GM23338 (cell line): ENCODE measurements at regions not wholly inside any gene's neighbourhood (a gene's known extent, or its start where the extent isn't known, plus 50 kb on each side); places are given as distances from the start of the nearest gene placed in this dataset.

ENCODE experiments used
- ATAC-seq: fragments of 200-7000 bp; cut with Tn5 transposase; 3 replicates; pipeline ENCODE4 v1.9.1; 2020
- DNase-seq: peaks from one replicate; pipeline ENCODE4 v3.0.0-alpha.2; 2015; ENCODE audit warnings: low spot score
- H2AFZ ChIP-seq: fragments of 200-600 bp; sonication (generic); 2 replicates; pipeline ENCODE4 v1.8.0; 2016; ENCODE audit warnings: antibody characterized with exemption, mild to moderate bottlenecking, moderate library complexity
- H3F3A ChIP-seq: fragments of 200-600 bp; sonication (generic); replicated peaks from 2 replicates; pipeline ENCODE4 v1.8.0; 2017; ENCODE audit warnings: antibody characterized with exemption, mixed run types, low read depth
- H3K27ac ChIP-seq: fragments of 200-600 bp; sonication (generic); 2 replicates; pipeline ENCODE4 v1.6.1; 2016; ENCODE audit warnings: low read depth
- H3K27me3 ChIP-seq: fragments of 200-600 bp; sonication (generic); 2 replicates; pipeline ENCODE4 v1.8.0; 2016; ENCODE audit warnings: mild to moderate bottlenecking, mixed run types, moderate library complexity; ENCODE audit not compliant: insufficient read depth
- H3K36me3 ChIP-seq: fragments of 200-600 bp; sonication (generic); 2 replicates; pipeline ENCODE4 v1.8.0; 2016; ENCODE audit warnings: mild to moderate bottlenecking; ENCODE audit not compliant: insufficient read depth
- H3K4me1 ChIP-seq: fragments of 200-600 bp; sonication (generic); 2 replicates; pipeline ENCODE4 v1.8.0; 2016; ENCODE audit warnings: mild to moderate bottlenecking, moderate library complexity; ENCODE audit not compliant: insufficient read depth
- H3K4me2 ChIP-seq: fragments of 200-600 bp; sonication (generic); 2 replicates; pipeline ENCODE4 v1.7.1; 2017; ENCODE audit warnings: mixed run types
- H3K4me3 ChIP-seq: fragments of 200-600 bp; sonication (generic); 2 replicates; pipeline ENCODE4 v1.6.1; 2016; ENCODE audit warnings: mixed run types
- H3K79me2 ChIP-seq: fragments of 200-600 bp; sonication (generic); replicated peaks from 2 replicates; pipeline ENCODE4 v1.8.0; 2017; ENCODE audit warnings: mild to moderate bottlenecking; ENCODE audit not compliant: insufficient read depth
- H3K9me2 ChIP-seq: fragments of 200-600 bp; sonication (generic); 2 replicates; pipeline ENCODE4 v1.8.0; 2017; ENCODE audit not compliant: insufficient read depth
- H4K20me1 ChIP-seq: fragments of 200-600 bp; sonication (generic); replicated peaks from 2 replicates; pipeline ENCODE4 v1.8.0; 2017; ENCODE audit warnings: mild to moderate bottlenecking; ENCODE audit not compliant: insufficient read depth
- H3K27ac Mint-ChIP-seq: 2 replicates; pipeline ENCODE4 v1.8.0; 2020; ENCODE audit warnings: inconsistent platforms, mild to moderate bottlenecking, moderate library complexity, mixed read lengths
- H3K27me3 Mint-ChIP-seq: 3 replicates; pipeline ENCODE4 v1.8.0; 2022; ENCODE audit warnings: low read depth, mild to moderate bottlenecking, moderate library complexity, mixed read lengths, inconsistent platforms; ENCODE audit not compliant: insufficient read depth, poor library complexity
- H3K36me3 Mint-ChIP-seq: 3 replicates; pipeline ENCODE4 v1.8.0; 2021; ENCODE audit warnings: low read depth, mild to moderate bottlenecking, inconsistent platforms, moderate library complexity, mixed read lengths
- H3K4me1 Mint-ChIP-seq: 3 replicates; pipeline ENCODE4 v1.8.0; 2020; ENCODE audit warnings: mild to moderate bottlenecking, inconsistent platforms, mixed read lengths
- H3K4me3 Mint-ChIP-seq: 3 replicates; pipeline ENCODE4 v1.8.0; 2021; ENCODE audit warnings: moderate library complexity, mild to moderate bottlenecking, inconsistent platforms, mixed read lengths
- H3K9me3 Mint-ChIP-seq: 3 replicates; pipeline ENCODE4 v1.8.0; 2020; ENCODE audit warnings: moderate library complexity, mild to moderate bottlenecking, inconsistent platforms, mixed read lengths
- CREB1 ChIP-seq: fragments of 250-450 bp; sonication (Bioruptor Pico); IDR thresholded peaks from 2 replicates; pipeline ENCODE4 v1.5.0; 2020; ENCODE audit warnings: low read depth, mild to moderate bottlenecking, moderate library complexity
- EZH2 ChIP-seq: fragments of 200-600 bp; sonication (generic); IDR thresholded peaks from one replicate; pipeline ENCODE4 v1.8.0; 2017; ENCODE audit warnings: antibody characterized with exemption, mild to moderate bottlenecking, low read depth; ENCODE audit not compliant: unreplicated experiment
- EZH2phosphoT487 ChIP-seq: fragments of 200-600 bp; sonication (generic); IDR thresholded peaks from one replicate; pipeline ENCODE4 v1.8.1; 2018; ENCODE audit warnings: antibody characterized with exemption; ENCODE audit not compliant: unreplicated experiment
- JUNB ChIP-seq: IDR thresholded peaks from one replicate; pipeline ENCODE4 v1.6.1; 2016; ENCODE audit warnings: antibody characterized with exemption; ENCODE audit not compliant: unreplicated experiment
- NANOG ChIP-seq: IDR thresholded peaks from 2 replicates; pipeline ENCODE4 v1.6.1; 2016; ENCODE audit warnings: antibody characterized with exemption, borderline replicate concordance
- POLR2AphosphoS5 ChIP-seq: IDR thresholded peaks from 2 replicates; pipeline ENCODE4 v1.6.1; 2016; ENCODE audit warnings: antibody characterized with exemption, low read depth
- STAT1 ChIP-seq: IDR thresholded peaks from one replicate; pipeline ENCODE4 v1.6.1; 2016; ENCODE audit warnings: antibody characterized with exemption; ENCODE audit not compliant: unreplicated experiment
- ZNF114 ChIP-seq: fragments of 250-450 bp; sonication (Bioruptor Pico); IDR thresholded peaks from 2 replicates; pipeline ENCODE4 v1.5.0; 2020; ENCODE audit warnings: mild to moderate bottlenecking, moderate library complexity
- ZNF331 ChIP-seq: fragments of 250-450 bp; sonication (Bioruptor Pico); IDR thresholded peaks from 2 replicates; pipeline ENCODE4 v1.5.0; 2020; ENCODE audit warnings: low read depth, mild to moderate bottlenecking, moderate library complexity
- TF ChIP-seq, protein P1 (sequence below): IDR thresholded peaks from 2 replicates; pipeline ENCODE4 v1.6.1; 2016; ENCODE audit warnings: antibody characterized with exemption
- TF ChIP-seq, protein P2 (sequence below): IDR thresholded peaks from one replicate; pipeline ENCODE4 v1.6.1; 2018; ENCODE audit warnings: antibody characterized with exemption; ENCODE audit not compliant: unreplicated experiment
- TF ChIP-seq, protein P3 (sequence below), 2 experiments: fragments of 200-600 bp in 1 of 2; sonication (generic) in 1 of 2; conservative IDR thresholded peaks; 2 replicates each; pipeline versions ENCODE4 v1.5.1 to v1.6.1; 2016 to 2017; ENCODE audit warnings: antibody characterized with exemption in 2 of 2, low read depth in 2 of 2, mild to moderate bottlenecking in 2 of 2, moderate library complexity in 1 of 2
- TF ChIP-seq, protein P4 (sequence below): fragments of 250-450 bp; sonication (Bioruptor Pico); IDR thresholded peaks from 2 replicates; pipeline ENCODE4 v1.5.0; 2020; ENCODE audit warnings: mild to moderate bottlenecking, moderate library complexity

DNA sequence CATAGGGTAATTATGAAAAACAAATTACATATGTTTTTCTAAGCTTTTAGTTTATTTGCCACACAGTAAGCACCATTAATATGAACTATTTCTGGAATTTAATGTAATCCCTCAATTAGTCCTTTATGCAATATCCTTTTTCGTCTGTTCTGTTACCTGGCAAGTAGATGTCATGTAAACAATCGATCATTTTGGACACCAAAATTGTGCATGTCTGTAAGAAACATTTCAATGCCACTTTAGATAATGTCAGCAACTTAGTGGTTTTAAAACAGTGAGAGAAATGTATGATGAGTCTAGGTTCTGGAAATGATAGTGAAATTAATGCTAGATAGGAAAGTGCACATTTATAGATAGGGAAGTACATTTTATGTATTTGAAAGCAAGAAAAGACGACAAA lies 986.6 kb downstream of the ZPLD1 start:
- Histone ChIP-seq H3K4me2 (no peak overlapping the region), H2AFZ (no peak overlapping the region), H4K20me1 (no peaks in the 10 kb centered on the region), H3K9me2 (no peaks in the 10 kb centered on the region), H3K36me3 (no peaks in the 10 kb centered on the region), H3K27ac (no peak overlapping the region), H3K4me3 (no peak overlapping the region), H3K79me2 (no peaks in the 10 kb centered on the region), H3K4me1 (no peaks in the 10 kb centered on the region), H3K27me3 (no peaks in the 10 kb centered on the region), H3F3A (no peaks in the 10 kb centered on the region)
- no peaks in the 10 kb centered on the region for H3K4me1 Mint-ChIP-seq
- H3K27me3 Mint-ChIP-seq: no peaks in the 10 kb centered on the region
- no peak for TF ChIP-seq POLR2AphosphoS5
- TF ChIP-seq, protein P1, sequence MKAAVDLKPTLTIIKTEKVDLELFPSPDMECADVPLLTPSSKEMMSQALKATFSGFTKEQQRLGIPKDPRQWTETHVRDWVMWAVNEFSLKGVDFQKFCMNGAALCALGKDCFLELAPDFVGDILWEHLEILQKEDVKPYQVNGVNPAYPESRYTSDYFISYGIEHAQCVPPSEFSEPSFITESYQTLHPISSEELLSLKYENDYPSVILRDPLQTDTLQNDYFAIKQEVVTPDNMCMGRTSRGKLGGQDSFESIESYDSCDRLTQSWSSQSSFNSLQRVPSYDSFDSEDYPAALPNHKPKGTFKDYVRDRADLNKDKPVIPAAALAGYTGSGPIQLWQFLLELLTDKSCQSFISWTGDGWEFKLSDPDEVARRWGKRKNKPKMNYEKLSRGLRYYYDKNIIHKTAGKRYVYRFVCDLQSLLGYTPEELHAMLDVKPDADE: no peak
- TF ChIP-seq, protein P2, sequence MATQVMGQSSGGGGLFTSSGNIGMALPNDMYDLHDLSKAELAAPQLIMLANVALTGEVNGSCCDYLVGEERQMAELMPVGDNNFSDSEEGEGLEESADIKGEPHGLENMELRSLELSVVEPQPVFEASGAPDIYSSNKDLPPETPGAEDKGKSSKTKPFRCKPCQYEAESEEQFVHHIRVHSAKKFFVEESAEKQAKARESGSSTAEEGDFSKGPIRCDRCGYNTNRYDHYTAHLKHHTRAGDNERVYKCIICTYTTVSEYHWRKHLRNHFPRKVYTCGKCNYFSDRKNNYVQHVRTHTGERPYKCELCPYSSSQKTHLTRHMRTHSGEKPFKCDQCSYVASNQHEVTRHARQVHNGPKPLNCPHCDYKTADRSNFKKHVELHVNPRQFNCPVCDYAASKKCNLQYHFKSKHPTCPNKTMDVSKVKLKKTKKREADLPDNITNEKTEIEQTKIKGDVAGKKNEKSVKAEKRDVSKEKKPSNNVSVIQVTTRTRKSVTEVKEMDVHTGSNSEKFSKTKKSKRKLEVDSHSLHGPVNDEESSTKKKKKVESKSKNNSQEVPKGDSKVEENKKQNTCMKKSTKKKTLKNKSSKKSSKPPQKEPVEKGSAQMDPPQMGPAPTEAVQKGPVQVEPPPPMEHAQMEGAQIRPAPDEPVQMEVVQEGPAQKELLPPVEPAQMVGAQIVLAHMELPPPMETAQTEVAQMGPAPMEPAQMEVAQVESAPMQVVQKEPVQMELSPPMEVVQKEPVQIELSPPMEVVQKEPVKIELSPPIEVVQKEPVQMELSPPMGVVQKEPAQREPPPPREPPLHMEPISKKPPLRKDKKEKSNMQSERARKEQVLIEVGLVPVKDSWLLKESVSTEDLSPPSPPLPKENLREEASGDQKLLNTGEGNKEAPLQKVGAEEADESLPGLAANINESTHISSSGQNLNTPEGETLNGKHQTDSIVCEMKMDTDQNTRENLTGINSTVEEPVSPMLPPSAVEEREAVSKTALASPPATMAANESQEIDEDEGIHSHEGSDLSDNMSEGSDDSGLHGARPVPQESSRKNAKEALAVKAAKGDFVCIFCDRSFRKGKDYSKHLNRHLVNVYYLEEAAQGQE: no peak
- TF ChIP-seq, protein P3, sequence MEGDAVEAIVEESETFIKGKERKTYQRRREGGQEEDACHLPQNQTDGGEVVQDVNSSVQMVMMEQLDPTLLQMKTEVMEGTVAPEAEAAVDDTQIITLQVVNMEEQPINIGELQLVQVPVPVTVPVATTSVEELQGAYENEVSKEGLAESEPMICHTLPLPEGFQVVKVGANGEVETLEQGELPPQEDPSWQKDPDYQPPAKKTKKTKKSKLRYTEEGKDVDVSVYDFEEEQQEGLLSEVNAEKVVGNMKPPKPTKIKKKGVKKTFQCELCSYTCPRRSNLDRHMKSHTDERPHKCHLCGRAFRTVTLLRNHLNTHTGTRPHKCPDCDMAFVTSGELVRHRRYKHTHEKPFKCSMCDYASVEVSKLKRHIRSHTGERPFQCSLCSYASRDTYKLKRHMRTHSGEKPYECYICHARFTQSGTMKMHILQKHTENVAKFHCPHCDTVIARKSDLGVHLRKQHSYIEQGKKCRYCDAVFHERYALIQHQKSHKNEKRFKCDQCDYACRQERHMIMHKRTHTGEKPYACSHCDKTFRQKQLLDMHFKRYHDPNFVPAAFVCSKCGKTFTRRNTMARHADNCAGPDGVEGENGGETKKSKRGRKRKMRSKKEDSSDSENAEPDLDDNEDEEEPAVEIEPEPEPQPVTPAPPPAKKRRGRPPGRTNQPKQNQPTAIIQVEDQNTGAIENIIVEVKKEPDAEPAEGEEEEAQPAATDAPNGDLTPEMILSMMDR (conservative IDR thresholded peaks at IDR 0.05; ENCODE audit: low read depth in 2 of 2): no peak
- no peak for TF ChIP-seq STAT1
- no peak for TF ChIP-seq CREB1 (CRISPR knock-in tag)
- no peak for TF ChIP-seq EZH2phosphoT487
- TF ChIP-seq JUNB: no peak
- TF ChIP-seq, protein P4, sequence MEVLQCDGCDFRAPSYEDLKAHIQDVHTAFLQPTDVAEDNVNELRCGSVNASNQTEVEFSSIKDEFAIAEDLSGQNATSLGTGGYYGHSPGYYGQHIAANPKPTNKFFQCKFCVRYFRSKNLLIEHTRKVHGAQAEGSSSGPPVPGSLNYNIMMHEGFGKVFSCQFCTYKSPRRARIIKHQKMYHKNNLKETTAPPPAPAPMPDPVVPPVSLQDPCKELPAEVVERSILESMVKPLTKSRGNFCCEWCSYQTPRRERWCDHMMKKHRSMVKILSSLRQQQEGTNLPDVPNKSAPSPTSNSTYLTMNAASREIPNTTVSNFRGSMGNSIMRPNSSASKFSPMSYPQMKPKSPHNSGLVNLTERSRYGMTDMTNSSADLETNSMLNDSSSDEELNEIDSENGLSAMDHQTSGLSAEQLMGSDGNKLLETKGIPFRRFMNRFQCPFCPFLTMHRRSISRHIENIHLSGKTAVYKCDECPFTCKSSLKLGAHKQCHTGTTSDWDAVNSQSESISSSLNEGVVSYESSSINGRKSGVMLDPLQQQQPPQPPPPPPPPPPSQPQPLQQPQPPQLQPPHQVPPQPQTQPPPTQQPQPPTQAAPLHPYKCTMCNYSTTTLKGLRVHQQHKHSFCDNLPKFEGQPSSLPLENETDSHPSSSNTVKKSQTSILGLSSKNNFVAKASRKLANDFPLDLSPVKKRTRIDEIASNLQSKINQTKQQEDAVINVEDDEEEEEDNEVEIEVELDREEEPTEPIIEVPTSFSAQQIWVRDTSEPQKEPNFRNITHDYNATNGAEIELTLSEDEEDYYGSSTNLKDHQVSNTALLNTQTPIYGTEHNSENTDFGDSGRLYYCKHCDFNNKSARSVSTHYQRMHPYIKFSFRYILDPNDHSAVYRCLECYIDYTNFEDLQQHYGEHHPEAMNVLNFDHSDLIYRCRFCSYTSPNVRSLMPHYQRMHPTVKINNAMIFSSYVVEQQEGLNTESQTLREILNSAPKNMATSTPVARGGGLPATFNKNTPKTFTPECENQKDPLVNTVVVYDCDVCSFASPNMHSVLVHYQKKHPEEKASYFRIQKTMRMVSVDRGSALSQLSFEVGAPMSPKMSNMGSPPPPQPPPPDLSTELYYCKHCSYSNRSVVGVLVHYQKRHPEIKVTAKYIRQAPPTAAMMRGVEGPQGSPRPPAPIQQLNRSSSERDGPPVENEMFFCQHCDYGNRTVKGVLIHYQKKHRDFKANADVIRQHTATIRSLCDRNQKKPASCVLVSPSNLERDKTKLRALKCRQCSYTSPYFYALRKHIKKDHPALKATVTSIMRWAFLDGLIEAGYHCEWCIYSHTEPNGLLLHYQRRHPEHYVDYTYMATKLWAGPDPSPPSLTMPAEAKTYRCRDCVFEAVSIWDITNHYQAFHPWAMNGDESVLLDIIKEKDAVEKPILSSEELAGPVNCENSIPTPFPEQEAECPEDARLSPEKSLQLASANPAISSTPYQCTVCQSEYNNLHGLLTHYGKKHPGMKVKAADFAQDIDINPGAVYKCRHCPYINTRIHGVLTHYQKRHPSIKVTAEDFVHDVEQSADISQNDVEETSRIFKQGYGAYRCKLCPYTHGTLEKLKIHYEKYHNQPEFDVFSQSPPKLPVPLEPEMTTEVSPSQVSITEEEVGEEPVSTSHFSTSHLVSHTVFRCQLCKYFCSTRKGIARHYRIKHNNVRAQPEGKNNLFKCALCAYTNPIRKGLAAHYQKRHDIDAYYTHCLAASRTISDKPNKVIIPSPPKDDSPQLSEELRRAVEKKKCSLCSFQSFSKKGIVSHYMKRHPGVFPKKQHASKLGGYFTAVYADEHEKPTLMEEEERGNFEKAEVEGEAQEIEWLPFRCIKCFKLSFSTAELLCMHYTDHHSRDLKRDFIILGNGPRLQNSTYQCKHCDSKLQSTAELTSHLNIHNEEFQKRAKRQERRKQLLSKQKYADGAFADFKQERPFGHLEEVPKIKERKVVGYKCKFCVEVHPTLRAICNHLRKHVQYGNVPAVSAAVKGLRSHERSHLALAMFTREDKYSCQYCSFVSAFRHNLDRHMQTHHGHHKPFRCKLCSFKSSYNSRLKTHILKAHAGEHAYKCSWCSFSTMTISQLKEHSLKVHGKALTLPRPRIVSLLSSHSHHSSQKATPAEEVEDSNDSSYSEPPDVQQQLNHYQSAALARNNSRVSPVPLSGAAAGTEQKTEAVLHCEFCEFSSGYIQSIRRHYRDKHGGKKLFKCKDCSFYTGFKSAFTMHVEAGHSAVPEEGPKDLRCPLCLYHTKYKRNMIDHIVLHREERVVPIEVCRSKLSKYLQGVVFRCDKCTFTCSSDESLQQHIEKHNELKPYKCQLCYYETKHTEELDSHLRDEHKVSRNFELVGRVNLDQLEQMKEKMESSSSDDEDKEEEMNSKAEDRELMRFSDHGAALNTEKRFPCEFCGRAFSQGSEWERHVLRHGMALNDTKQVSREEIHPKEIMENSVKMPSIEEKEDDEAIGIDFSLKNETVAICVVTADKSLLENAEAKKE (CRISPR knock-in tag): no peak
- no peak for TF ChIP-seq ZNF331 (CRISPR knock-in tag)
- TF ChIP-seq ZNF114: no peak
- TF ChIP-seq EZH2: no peak
- no peak for TF ChIP-seq NANOG
- no peaks in the 10 kb centered on the region for H3K36me3 Mint-ChIP-seq
- H3K27ac Mint-ChIP-seq: no peak overlapping the region
- DNase-seq: no peak
- H3K9me3 Mint-ChIP-seq: peaks cover 9% of the 10 kb centered on the region; the same call in 2 of the 3 replicates
- ATAC-seq: no peak
- no peak overlapping the region for H3K4me3 Mint-ChIP-seq
